Endothelial cell of umbilical vein (primary cell): ENCODE measurements at regions not wholly inside any gene's neighbourhood (a gene's known extent, or its start where the extent isn't known, plus 50 kb on each side); places are given as distances from the start of the nearest gene placed in this dataset.

ENCODE experiments used
- BruUV-seq: library from RNA; stranded (reverse); fragments of 400-500 nt; replicated peaks from 2 replicates; lab custom pipeline; 2021; lab: Mats Ljungman, UMichigan
- CTCF ChIA-PET: fragments of 300-600, 350-600 bp; sonication (Branson Sonifier 250); formaldehyde crosslinking; loops from one replicate; lab custom pipeline; 2021; ENCODE audit warnings: antibody characterized with exemption, inconsistent platforms; lab: Charles Lee
- POLR2A ChIA-PET: fragments of 300-600, 350-600 bp; sonication (Branson Sonifier 250); formaldehyde crosslinking; loops from one replicate; lab custom pipeline; 2021; ENCODE audit warnings: antibody characterized with exemption, inconsistent platforms; lab: Charles Lee
- DNase-seq: peaks from one replicate; pipeline ENCODE4 v3.0.0-alpha.2; 2011; ENCODE audit warnings: low read depth, low spot score
- FAIRE-seq: peaks from 2 replicates; lab custom pipeline; 2011; peaks lifted over from hg19 to GRCh38; lab: Jason Lieb, UNC
- H2AFZ ChIP-seq: 2 replicates; pipeline ENCODE4 v1.6.0; 2012; ENCODE audit warnings: low read depth, low read length, control low read depth, inconsistent platforms
- H3K27ac ChIP-seq: 2 replicates; pipeline ENCODE4 v1.5.1; 2011; ENCODE audit warnings: low read depth, mild to moderate bottlenecking, control low read depth, low read length, moderate library complexity; ENCODE audit not compliant: insufficient read depth
- H3K27me3 ChIP-seq, 2 experiments: 2 replicates each; pipeline versions ENCODE4 v1.6.0 to v1.6.1; 2011; ENCODE audit warnings: low read length in 2 of 2, mixed read lengths in 1 of 2; ENCODE audit not compliant: control insufficient read depth in 2 of 2, insufficient read depth in 2 of 2
- H3K36me3 ChIP-seq, 2 experiments: 2 replicates in 1 of 2; 3 replicates in 1 of 2; pipeline ENCODE4 v1.5.1; 2011; ENCODE audit warnings: low read length in 2 of 2, mild to moderate bottlenecking in 1 of 2, moderate library complexity in 1 of 2; ENCODE audit not compliant: control insufficient read depth in 2 of 2, insufficient read depth in 2 of 2; ENCODE audit errors: extremely low read depth in 1 of 2
- H3K4me1 ChIP-seq: 3 replicates; pipeline ENCODE4 v1.5.1; 2011; ENCODE audit warnings: mild to moderate bottlenecking, low read length; ENCODE audit not compliant: control insufficient read depth, insufficient read depth; ENCODE audit errors: extremely low read depth
- H3K4me2 ChIP-seq: 2 replicates; pipeline ENCODE4 v1.6.1; 2011; ENCODE audit warnings: low read length, control low read depth, mixed read lengths; ENCODE audit not compliant: insufficient read depth
- H3K4me3 ChIP-seq, 3 experiments: fragments of 200-600 bp in 1 of 3; sonication (generic), shearing (Covaris generic) in 1 of 3; replicated peaks in 1 of 3; 2 replicates each; pipeline ENCODE4 v1.5.1; 2011 to 2016; ENCODE audit warnings: control low read depth in 3 of 3, low read length in 3 of 3, mild to moderate bottlenecking in 2 of 3, inconsistent platforms in 1 of 3, low read depth in 1 of 3, moderate library complexity in 1 of 3; ENCODE audit not compliant: insufficient read depth in 1 of 3
- H3K79me2 ChIP-seq: 2 replicates; pipeline ENCODE4 v1.6.0; 2012; ENCODE audit warnings: low read length, inconsistent platforms; ENCODE audit not compliant: control insufficient read depth, insufficient read depth
- H3K9ac ChIP-seq: replicated peaks from 2 replicates; pipeline ENCODE3; 2011; ENCODE audit warnings: low read length, control low read depth; ENCODE audit not compliant: insufficient read depth; ENCODE audit errors: extremely low read depth
- H3K9me1 ChIP-seq: replicated peaks from 3 replicates; pipeline ENCODE4 v1.6.0; 2011; ENCODE audit warnings: mild to moderate bottlenecking, low read length; ENCODE audit not compliant: control insufficient read depth, insufficient read depth; ENCODE audit errors: extremely low read depth
- H3K9me3 ChIP-seq: replicated peaks from 2 replicates; pipeline ENCODE4 v1.5.1; 2012; ENCODE audit warnings: low read length, inconsistent platforms; ENCODE audit not compliant: control insufficient read depth, insufficient read depth
- H4K20me1 ChIP-seq: replicated peaks from 2 replicates; pipeline ENCODE3; 2011; ENCODE audit warnings: mild to moderate bottlenecking, low read length; ENCODE audit not compliant: control insufficient read depth, insufficient read depth; ENCODE audit errors: extremely low read depth
- EZH2 ChIP-seq: IDR thresholded peaks from 2 replicates; pipeline ENCODE4 v1.6.1; 2012; ENCODE audit warnings: borderline replicate concordance, low read depth, mild to moderate bottlenecking, moderate library complexity, low read length, inconsistent platforms; ENCODE audit not compliant: severe bottlenecking
- FOS ChIP-seq: IDR thresholded peaks from 2 replicates; pipeline ENCODE4 v1.6.1; 2011; ENCODE audit warnings: mild to moderate bottlenecking, low read length, moderate library complexity, borderline replicate concordance; ENCODE audit not compliant: insufficient read depth
- GATA2 ChIP-seq: IDR thresholded peaks from 2 replicates; pipeline ENCODE4 v1.7.0; 2011; ENCODE audit warnings: low read depth, mild to moderate bottlenecking, moderate library complexity, mixed read lengths, low read length; ENCODE audit not compliant: insufficient read length, insufficient read depth
- JUN ChIP-seq: IDR thresholded peaks from 2 replicates; pipeline ENCODE4 v1.6.1; 2011; ENCODE audit warnings: borderline replicate concordance, low read depth; ENCODE audit not compliant: insufficient read length, insufficient read depth
- MYC ChIP-seq: IDR thresholded peaks from one replicate; pipeline ENCODE4 v1.6.1; 2011; ENCODE audit warnings: mild to moderate bottlenecking, low read depth, low read length
- POLR2A ChIP-seq: IDR thresholded peaks from 2 replicates; pipeline ENCODE4 v1.6.1; 2012; ENCODE audit warnings: low read depth, mild to moderate bottlenecking, control low read depth, low read length
- POLR2AphosphoS5 ChIP-seq: IDR thresholded peaks from 2 replicates; pipeline ENCODE4 v1.6.1; 2012; ENCODE audit warnings: low read depth, mild to moderate bottlenecking, control low read depth, low read length, moderate library complexity; ENCODE audit not compliant: insufficient read depth
- dilution Hi-C: fragments of 300-500 bp; cut with MboI; formaldehyde crosslinking; loops from one replicate; pipeline ENCODE4 v1.15.0; 2019; ENCODE audit warnings: low sequenced_read_pairs; ENCODE audit not compliant: extremely low pct_ligation_motif_present
- intact Hi-C: fragments of 100-400 bp; cut with micrococcal nuclease; formaldehyde crosslinking; loops from one replicate; pipeline ENCODE4 v1.10.0; 2022
- TF ChIP-seq, protein P1 (sequence below), 2 donors: IDR thresholded peaks; 1 replicate in 1 of 2; 2 replicates in 1 of 2; pipeline ENCODE4 v1.5.1; 2011; ENCODE audit warnings: low read length in 2 of 2, mild to moderate bottlenecking in 2 of 2, moderate library complexity in 2 of 2, control low read depth in 1 of 2, inconsistent platforms in 1 of 2, low read depth in 1 of 2; ENCODE audit not compliant: insufficient read depth in 1 of 2; ENCODE audit errors: extremely low read depth in 1 of 2
- TF ChIP-seq, protein P2 (sequence below): IDR thresholded peaks from 2 replicates; pipeline ENCODE4 v1.6.1; 2011; ENCODE audit not compliant: insufficient read depth, insufficient read length

DNA sequence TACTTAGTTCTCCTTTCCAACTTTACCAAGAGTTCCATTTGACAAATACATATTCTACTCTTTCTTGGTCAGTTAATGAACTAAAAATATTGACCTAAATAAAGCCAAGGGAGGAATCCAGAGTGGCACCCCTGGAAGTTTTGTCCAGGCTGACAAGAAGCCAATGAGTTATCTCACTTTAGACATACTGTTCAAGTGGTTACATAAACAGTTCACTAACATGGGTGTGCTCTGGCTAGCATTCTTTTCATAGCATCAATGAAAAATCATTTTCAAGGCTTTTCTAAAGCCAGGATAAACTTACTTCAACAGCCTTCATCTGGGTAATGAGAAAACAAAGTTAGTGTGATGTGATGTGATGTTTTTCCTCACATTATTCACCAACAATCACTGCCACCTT lies 649.4 kb downstream of the TDRD15 start:
- H3K9me1 ChIP-seq = no peaks in the 10 kb centered on the region
- intact Hi-C loops (no loop called here), dilution Hi-C loops (no loop called here)
- TF ChIP-seq, protein P1, sequence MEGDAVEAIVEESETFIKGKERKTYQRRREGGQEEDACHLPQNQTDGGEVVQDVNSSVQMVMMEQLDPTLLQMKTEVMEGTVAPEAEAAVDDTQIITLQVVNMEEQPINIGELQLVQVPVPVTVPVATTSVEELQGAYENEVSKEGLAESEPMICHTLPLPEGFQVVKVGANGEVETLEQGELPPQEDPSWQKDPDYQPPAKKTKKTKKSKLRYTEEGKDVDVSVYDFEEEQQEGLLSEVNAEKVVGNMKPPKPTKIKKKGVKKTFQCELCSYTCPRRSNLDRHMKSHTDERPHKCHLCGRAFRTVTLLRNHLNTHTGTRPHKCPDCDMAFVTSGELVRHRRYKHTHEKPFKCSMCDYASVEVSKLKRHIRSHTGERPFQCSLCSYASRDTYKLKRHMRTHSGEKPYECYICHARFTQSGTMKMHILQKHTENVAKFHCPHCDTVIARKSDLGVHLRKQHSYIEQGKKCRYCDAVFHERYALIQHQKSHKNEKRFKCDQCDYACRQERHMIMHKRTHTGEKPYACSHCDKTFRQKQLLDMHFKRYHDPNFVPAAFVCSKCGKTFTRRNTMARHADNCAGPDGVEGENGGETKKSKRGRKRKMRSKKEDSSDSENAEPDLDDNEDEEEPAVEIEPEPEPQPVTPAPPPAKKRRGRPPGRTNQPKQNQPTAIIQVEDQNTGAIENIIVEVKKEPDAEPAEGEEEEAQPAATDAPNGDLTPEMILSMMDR (IDR thresholded peaks at IDR 0.05; ENCODE audit: extremely low read depth in 1 of 2, insufficient read depth in 1 of 2, low read depth in 1 of 2, low read length in 2 of 2) = no peak
- TF ChIP-seq POLR2A (no peak), GATA2 (no peak), MYC (no peak), FOS (no peak), EZH2 (no peak), POLR2AphosphoS5 (no peak), JUN (no peak)
- TF ChIP-seq, protein P2, sequence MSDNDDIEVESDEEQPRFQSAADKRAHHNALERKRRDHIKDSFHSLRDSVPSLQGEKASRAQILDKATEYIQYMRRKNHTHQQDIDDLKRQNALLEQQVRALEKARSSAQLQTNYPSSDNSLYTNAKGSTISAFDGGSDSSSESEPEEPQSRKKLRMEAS = no peak
- peaks cover 9% of the 10 kb centered on the region for H3K4me1 ChIP-seq
- H3K9ac ChIP-seq = no peak overlapping the region
- H3K4me3 ChIP-seq = no peak overlapping the region
- no peaks in the 10 kb centered on the region for H4K20me1 ChIP-seq
- no peaks in the 10 kb centered on the region for H3K9me3 ChIP-seq
- ChIA-PET POLR2A (no interaction called here), CTCF (no interaction called here)
- H3K27ac ChIP-seq = no peak overlapping the region
- BruUV-seq = no TSS peak
- no peak overlapping the region for H2AFZ ChIP-seq
- FAIRE-seq (no peak), DNase-seq (no peak)
- H3K27me3 ChIP-seq = no peaks in the 10 kb centered on the region
- no peaks in the 10 kb centered on the region for H3K79me2 ChIP-seq
- no peak overlapping the region for H3K4me2 ChIP-seq
- no peaks in the 10 kb centered on the region for H3K36me3 ChIP-seq
